ENCODE measurements at regions not wholly inside any gene's neighbourhood (a gene's known extent, or its start where the extent isn't known, plus 50 kb on each side); places are given as distances from the start of the nearest gene placed in this dataset.
"Not testable (repeated sequence)": the region's sequence is repeated elsewhere in the genome, so short reads cannot be mapped to it uniquely, and the experiment has no call there.

- no peak for DNase-seq (ENCODE audit: low spot score)
Observed at GRCh38 chr20:29427201-29428060, 1830.0 kb upstream of the DEFB115 start.

GRCh38 chr20:29430531-29430930, 1826.9 kb upstream of the DEFB115 start:
- no peak for DNase-seq (ENCODE audit: low spot score)

- not testable (repeated sequence) for DNase-seq (ENCODE audit: low spot score)
Observed at GRCh38 chr20:29440721-29441120, 1816.7 kb upstream of the DEFB115 start.

- peak; percentile 61 for DNase-seq (ENCODE audit: low spot score)
Observed at GRCh38 chr20:29443206-29443781, 1814.2 kb upstream of the DEFB115 start.

GRCh38 chr20:29443819-29444218, 1813.6 kb upstream of the DEFB115 start:
- no peak for DNase-seq (ENCODE audit: low spot score)

GRCh38 chr20:29445050-29445907, 1812.2 kb upstream of the DEFB115 start:
- not testable (repeated sequence) for DNase-seq (ENCODE audit: low spot score)

- not testable (repeated sequence) for DNase-seq (ENCODE audit: low spot score)
Observed at GRCh38 chr20:29447517-29448484, 1809.7 kb upstream of the DEFB115 start.

- DNase-seq (ENCODE audit: low spot score): no peak
Observed at GRCh38 chr20:29448806-29449470, 1808.5 kb upstream of the DEFB115 start.

GRCh38 chr20:29452186-29452585, 1805.3 kb upstream of the DEFB115 start:
- no peak for DNase-seq (ENCODE audit: low spot score)

- DNase-seq (ENCODE audit: low spot score): not testable (repeated sequence)
Observed at GRCh38 chr20:29456987-29457693, 1800.3 kb upstream of the DEFB115 start.

- no peak for DNase-seq (ENCODE audit: low spot score)
Observed at GRCh38 chr20:29472606-29473005, 1784.9 kb upstream of the DEFB115 start.

GRCh38 chr20:29492840-29493239, 1764.6 kb upstream of the DEFB115 start:
- DNase-seq (ENCODE audit: low spot score): not testable (repeated sequence)

GRCh38 chr20:29496767-29497166, 1760.7 kb upstream of the DEFB115 start:
- not testable (repeated sequence) for DNase-seq (ENCODE audit: low spot score)

- DNase-seq (ENCODE audit: low spot score): no peak
Observed at GRCh38 chr20:29497261-29497671, 1760.2 kb upstream of the DEFB115 start.

GRCh38 chr20:29497684-29498083, 1759.8 kb upstream of the DEFB115 start:
- not testable (repeated sequence) for DNase-seq (ENCODE audit: low spot score)

- DNase-seq (ENCODE audit: low spot score): not testable (repeated sequence)
Observed at GRCh38 chr20:29500738-29501137, 1756.7 kb upstream of the DEFB115 start.

GRCh38 chr20:29514634-29515033, 1742.8 kb upstream of the DEFB115 start:
- not testable (repeated sequence) for DNase-seq (ENCODE audit: low spot score)

GRCh38 chr20:29516847-29517246, 1740.6 kb upstream of the DEFB115 start:
- DNase-seq (ENCODE audit: low spot score): not testable (repeated sequence)

- not testable (repeated sequence) for DNase-seq (ENCODE audit: low spot score)
Observed at GRCh38 chr20:29519610-29520241, 1737.7 kb upstream of the DEFB115 start.
